Mucosa of gallbladder (tissue), 1 donor: ENCODE measurements at regions not wholly inside any gene's neighbourhood (a gene's known extent, or its start where the extent isn't known, plus 50 kb on each side); places are given as distances from the start of the nearest gene placed in this dataset.
"Not testable (repeated sequence)": the region's sequence is repeated elsewhere in the genome, so short reads cannot be mapped to it uniquely, and the experiment has no call there.

Experiments used
- DNase-seq: peaks from one replicate; pipeline ENCODE4 v3.0.0-alpha.2; 2020; ENCODE audit warnings: low spot score
- donor health status: DM: no; HTN: no; CAD: no.

DNA sequence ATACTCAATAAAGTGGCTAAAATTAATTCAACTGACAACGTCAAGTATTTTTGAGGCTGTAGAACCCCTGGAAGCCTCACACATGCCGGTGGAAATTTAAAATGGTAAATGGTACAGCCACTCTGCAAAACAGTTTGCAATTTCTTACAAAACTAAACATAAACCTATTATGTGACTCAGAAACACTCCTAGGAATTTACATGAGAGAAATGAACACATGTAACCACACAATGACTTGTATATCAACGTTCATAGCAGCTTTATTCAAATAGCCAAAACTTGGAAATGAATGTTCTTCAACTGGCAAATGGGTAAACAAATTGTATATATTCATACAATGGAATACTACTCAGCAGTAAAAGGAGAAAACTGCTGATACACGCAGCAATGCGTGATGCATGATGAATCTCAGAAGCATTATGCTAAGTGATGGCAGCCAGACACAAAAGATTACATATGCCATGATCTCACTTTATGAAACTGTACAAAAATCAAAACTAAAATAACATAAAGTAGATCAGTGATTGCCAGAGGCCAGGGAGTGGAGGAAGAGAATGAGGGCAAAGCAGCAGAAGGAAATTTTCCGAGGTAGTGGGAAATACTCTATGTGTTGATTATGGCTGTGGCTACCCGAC lies 112.5 kb downstream of the FAM50B start:
- DNase-seq, result no peak

- DNase-seq, result no peak
These were observed 113.4 kb downstream of the FAM50B start for GRCh38 chr6:3962291-3963280.

- no peak for DNase-seq
These were observed 114.3 kb downstream of the FAM50B start for GRCh38 chr6:3963426-3963825.

GRCh38 chr6:3965071-3965718 lies 113.7 kb downstream of the FAM217A start:
- DNase-seq, result no peak

GRCh38 chr6:3966426-3966825 lies 112.5 kb downstream of the FAM217A start:
- no peak for DNase-seq

- no peak for DNase-seq
These were observed 108.8 kb downstream of the FAM217A start for GRCh38 chr6:3970097-3970496.

- DNase-seq, result not testable (repeated sequence)
These were observed 105.8 kb downstream of the FAM217A start for GRCh38 chr6:3973152-3973551.

DNA sequence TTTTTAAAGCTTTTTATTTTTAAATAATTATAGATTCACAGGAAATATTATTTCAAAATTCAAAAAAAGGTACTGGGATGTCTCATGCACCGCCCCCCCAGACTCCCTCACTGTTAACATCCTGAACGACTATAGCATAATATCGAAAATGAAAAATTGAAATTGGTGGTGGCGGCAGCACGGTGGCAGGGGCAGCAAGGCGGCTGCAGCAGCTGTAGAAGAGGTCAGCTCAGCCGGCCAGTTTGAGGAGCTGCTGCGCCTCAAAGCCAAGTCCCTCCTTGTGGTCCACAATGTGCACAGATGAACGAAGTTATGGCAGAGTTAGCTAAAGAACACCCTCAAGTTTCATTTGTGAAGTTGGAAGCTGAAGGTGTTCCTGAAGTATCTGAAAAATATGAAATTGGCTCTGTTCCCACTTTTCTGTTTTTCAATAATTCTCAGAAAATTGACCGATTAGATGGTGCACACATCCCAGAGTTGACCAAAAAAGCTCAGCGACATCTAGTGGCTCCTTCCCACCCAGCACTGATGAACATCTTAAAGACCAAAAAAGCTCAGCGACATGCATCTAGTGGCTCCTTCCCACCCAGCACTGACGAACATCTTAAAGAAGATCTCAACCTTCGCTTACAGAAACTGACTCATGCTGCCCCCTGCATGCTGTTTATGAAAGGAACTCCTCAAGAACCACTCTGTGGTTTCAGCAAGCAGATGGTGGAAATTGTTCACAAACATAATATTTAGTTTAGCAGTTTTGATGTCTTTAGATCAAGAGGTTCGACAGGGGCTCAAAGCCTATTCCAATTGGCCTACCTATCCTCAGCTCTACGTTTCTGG lies 100.8 kb downstream of the FAM217A start:
- peak; percentile 33 for DNase-seq

DNA sequence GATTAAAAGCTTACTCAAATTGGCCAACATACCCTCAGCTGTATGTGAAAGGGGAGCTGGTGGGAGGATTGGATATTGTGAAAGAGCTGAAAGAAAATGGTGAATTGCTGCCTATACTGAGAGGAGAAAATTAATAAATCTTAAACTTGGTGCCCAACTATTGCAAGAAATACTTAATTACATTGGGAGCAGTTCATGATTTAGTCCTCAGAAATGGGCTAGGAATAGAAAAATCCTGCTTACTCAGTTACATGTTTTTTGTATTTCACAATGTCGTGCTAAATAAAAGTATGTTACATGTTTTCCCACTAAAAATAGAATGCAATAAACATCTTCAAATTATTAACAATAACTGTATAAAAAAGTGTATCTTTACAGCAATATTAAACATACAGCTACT lies 100.0 kb downstream of the FAM217A start:
- DNase-seq, result not testable (repeated sequence)

DNA sequence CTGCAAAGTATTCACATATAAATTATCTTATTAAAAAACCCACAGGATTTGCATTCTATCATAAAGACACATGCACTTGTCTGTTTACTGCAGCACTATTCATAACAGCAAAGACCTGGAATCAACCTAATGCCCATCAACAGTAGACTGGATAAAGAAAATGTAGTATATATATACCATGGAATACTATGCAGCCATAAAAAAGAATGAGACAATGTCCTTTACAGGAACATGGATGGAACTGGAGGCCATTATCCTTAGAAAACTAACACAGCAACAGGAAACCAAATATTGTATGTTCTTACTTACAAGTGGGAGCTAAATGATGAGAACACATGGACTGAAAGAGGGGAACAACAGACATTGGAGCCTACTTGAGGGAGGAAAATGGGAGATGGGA lies 97.0 kb downstream of the FAM217A start:
- DNase-seq, result no peak

DNA sequence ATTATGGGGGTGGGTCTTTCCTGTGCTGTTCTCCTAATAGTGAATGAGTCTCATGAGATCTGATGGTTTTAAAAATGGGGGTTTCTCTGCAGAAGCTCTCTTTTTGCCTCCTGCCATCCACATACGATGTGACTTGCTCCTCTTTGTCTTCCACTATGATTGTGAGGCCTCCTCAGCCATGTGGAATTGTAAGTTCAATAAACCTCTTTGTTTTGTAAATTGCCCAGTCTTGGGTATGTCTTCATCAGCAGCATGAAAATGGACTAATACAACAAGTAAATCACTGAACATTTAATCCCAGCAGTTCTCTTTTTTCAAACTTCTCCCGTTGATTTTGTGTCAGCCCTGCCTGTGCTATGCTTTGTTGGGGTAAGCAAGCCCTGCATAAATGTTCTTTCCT lies 95.2 kb downstream of the FAM217A start:
- no peak for DNase-seq

- no peak for DNase-seq
These were observed 94.4 kb downstream of the FAM217A start for GRCh38 chr6:3984494-3984893.

DNA sequence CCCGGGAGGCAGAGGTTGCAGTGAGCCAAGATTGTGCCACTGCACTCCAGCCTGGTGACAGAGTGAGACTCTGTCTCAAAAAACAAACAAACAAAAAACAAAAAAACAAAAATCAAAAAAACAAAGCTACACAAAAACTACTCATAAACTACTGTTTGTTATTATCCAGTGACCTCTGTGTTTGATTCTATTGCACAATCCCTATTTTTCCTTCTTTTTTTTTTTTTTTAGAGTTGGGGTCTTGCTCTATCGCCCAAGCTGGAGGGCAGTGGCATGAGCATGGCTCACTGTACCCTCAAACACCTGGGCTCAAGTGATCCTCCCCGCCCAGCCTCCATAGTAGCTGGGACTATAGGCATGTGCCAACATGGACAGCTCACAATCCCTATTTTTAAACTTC lies 92.7 kb downstream of the FAM217A start:
- DNase-seq, result no peak

DNA sequence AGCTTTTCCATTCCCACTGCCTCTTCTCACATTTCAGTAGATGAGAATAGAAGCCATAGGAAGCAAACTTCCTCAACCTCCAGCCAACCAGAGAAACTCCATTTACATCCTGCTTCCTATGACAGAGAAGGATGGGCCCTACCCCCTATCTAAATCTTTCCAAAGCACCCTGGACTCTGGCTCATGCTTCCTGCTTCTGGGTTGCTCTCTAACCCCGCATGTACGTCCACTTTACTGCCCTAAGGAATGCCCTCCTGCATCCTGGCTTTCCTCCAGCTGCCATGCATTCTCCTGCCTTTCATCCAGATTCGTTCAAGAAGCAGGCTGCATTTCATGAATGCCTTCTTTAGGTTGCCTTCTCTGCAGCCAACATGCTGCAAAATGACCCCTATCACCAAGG lies 91.9 kb downstream of the FAM217A start:
- peak; percentile 50 for DNase-seq

- DNase-seq, result no peak
These were observed 91.4 kb downstream of the FAM217A start for GRCh38 chr6:3987576-3987975.

- peak; percentile 91 for DNase-seq
These were observed 88.0 kb downstream of the FAM217A start for GRCh38 chr6:3990692-3991491.

DNA sequence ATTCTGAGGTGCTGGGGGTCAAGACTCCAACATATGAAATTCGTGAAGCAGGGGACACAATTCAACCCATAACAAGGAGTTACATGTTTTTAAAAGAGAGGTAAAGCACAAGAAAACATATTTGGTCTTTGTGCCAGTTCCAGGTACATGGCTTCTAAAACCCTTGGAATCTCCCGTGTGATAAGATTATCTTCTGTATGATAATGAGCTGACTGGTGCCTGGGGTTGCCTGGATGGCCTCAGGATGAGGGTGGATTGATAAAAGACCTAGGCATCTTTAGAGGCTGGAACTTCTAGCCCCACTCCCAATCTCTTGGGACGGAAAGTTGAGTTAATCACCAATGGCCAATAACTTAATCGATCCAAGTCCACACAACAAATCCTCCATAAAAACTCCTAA lies 87.0 kb downstream of the FAM217A start:
- no peak for DNase-seq

DNA sequence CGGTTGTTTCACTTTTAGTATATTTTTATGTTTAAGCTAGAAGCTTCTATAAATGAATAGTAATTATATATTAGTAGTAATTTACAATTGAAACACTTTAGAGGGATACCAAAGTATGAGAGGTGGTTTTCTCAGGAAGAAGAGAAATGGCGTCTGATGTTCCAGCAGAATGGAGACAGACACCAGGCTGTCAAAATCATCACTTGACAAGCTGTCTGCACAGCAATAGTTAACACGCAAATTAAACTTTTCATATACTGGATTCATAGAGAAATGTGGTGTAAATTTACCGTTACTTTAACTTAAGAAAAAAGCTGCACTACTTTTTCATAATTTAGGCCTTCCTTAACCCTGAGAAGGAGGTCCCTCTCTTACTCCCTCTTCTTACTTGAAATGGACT lies 82.6 kb downstream of the FAM217A start:
- no peak for DNase-seq

DNA sequence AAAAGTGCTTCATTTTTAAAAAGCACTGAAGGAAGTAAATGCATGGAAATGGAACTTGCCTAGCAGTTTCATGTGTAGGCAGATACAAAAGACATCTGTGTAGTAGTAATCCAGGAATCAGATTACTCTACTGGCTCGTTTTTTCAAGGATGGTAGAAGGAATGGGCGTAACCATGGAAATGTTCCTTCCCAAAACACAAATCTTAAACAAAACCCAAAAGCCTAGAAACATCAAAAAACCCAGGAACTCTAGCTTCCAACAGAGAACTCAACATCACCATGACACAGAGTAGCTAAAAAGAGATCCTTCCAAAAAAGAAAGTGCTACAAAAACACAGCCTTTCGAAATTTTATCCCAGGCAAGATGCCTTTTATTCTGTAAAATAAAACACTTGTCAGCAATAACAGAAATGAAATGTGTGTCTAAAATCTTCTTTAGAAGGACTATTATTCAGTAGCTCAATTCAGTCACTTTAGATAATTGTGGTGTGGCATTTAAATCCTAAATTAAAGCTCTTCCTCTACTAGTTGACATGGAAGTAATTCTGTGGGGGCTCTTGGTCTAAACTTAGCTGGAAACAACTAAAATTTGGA lies 81.7 kb downstream of the FAM217A start:
- no peak for DNase-seq
